H1 (cell line): ENCODE measurements at regions not wholly inside any gene's neighbourhood (a gene's known extent, or its start where the extent isn't known, plus 50 kb on each side); places are given as distances from the start of the nearest gene placed in this dataset.

ENCODE experiments used
- CBX8 ChIP-seq: fragments of 300-800, 300-1000 bp; sonication (generic); IDR thresholded peaks from 2 replicates; pipeline ENCODE4 v1.7.1; 2016; ENCODE audit warnings: low read depth, low read length, borderline replicate concordance
- CTBP2 ChIP-seq: IDR thresholded peaks from 2 replicates; pipeline ENCODE4 v1.7.0; 2011; ENCODE audit warnings: borderline replicate concordance, mild to moderate bottlenecking, moderate library complexity, mixed read lengths, low read length; ENCODE audit not compliant: insufficient read depth, insufficient read length
- EZH2 ChIP-seq: fragments of 200-600 bp; sonication (generic); IDR thresholded peaks from 2 replicates; pipeline ENCODE4 v1.7.1; 2012; ENCODE audit warnings: low read depth, mild to moderate bottlenecking, moderate library complexity, low read length, inconsistent platforms; ENCODE audit not compliant: severe bottlenecking
- HDAC6 ChIP-seq: IDR thresholded peaks from one replicate; pipeline ENCODE4 v1.7.1; 2012; ENCODE audit warnings: low read depth, mild to moderate bottlenecking, inconsistent platforms, low read length, moderate library complexity
- RNF2 ChIP-seq: fragments of 200-900, 300-1000 bp; sonication (generic); IDR thresholded peaks from 2 replicates; pipeline ENCODE4 v1.7.1; 2016; ENCODE audit warnings: borderline replicate concordance, low read depth, mild to moderate bottlenecking, antibody characterized with exemption, low read length; ENCODE audit not compliant: poor library complexity, severe bottlenecking; ENCODE audit errors: missing control alignments
- TBP ChIP-seq: IDR thresholded peaks from 2 replicates; pipeline ENCODE4 v1.6.1; 2011; ENCODE audit warnings: low read depth, low read length, improper control_type of control experiment

DNA sequence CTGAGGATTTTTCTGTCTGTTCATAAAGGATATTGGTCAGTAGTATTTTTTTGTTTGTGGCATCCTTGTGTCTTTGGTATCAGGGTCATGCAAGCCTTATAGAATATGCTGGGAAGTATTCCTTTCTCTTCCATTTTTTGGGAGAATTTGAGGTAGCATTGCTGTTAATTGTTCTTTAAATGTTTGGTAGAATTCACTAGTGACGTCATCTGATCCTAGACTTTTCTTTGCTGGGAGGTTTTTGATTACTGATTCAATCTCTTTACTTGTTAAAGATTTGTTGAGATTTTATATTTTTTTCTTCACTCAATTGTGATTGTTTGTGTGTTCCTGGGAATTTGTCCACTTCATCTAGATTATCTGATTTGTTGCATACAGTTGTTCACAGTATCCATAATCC, 234.4 kb upstream of the ATP6AP2 start (continued):
- TF ChIP-seq CBX8, result no peak
- no peak for TF ChIP-seq CTBP2
- TF ChIP-seq EZH2, result no peak
- TF ChIP-seq HDAC6, result no peak
- no peak for TF ChIP-seq RNF2
- no peak for TF ChIP-seq TBP
